ENCODE measurements at regions not wholly inside any gene's neighbourhood (a gene's known extent, or its start where the extent isn't known, plus 50 kb on each side); places are given as distances from the start of the nearest gene placed in this dataset.

GRCh38 chr5:93107805-93108520 is 473.1 kb downstream of the NR2F1-AS1 start:
- DNase-seq (ENCODE audit: low read depth, low spot score): no peak

GRCh38 chr5:93107141-93107540 is 473.9 kb downstream of the NR2F1-AS1 start:
- no peak for DNase-seq (ENCODE audit: low read depth, low spot score)

GRCh38 chr5:93101661-93102060 is 479.4 kb downstream of the NR2F1-AS1 start:
- DNase-seq (ENCODE audit: low read depth, low spot score): no peak

GRCh38 chr5:93100976-93101375 is 480.0 kb downstream of the NR2F1-AS1 start:
- peak; percentile 16 for DNase-seq (ENCODE audit: low read depth, low spot score)

- DNase-seq (ENCODE audit: low read depth, low spot score): peak; percentile 58
These were observed 480.6 kb downstream of the NR2F1-AS1 start for GRCh38 chr5:93100428-93100827.

- DNase-seq (ENCODE audit: low read depth, low spot score): no peak
These were observed 481.1 kb downstream of the NR2F1-AS1 start for GRCh38 chr5:93099902-93100347.

GRCh38 chr5:93096561-93096960 is 484.5 kb downstream of the NR2F1-AS1 start:
- DNase-seq (ENCODE audit: low read depth, low spot score): no peak

- DNase-seq (ENCODE audit: low read depth, low spot score): peak; percentile 63
These were observed 488.5 kb downstream of the NR2F1-AS1 start for GRCh38 chr5:93092349-93093105.

GRCh38 chr5:93090698-93091097 is 490.3 kb downstream of the NR2F1-AS1 start:
- DNase-seq (ENCODE audit: low read depth, low spot score): no peak

- peak; percentile 50 for DNase-seq (ENCODE audit: low read depth, low spot score)
These were observed 492.2 kb downstream of the NR2F1-AS1 start for GRCh38 chr5:93088592-93089389.

GRCh38 chr5:93087326-93087725 is 493.7 kb downstream of the NR2F1-AS1 start:
- DNase-seq (ENCODE audit: low read depth, low spot score): no peak

GRCh38 chr5:93082981-93083380 is 498.0 kb downstream of the NR2F1-AS1 start:
- no peak for DNase-seq (ENCODE audit: low read depth, low spot score)

GRCh38 chr5:93079046-93079445 is 502.0 kb downstream of the NR2F1-AS1 start:
- peak; percentile 35 for DNase-seq (ENCODE audit: low read depth, low spot score)

- peak; percentile 97 for DNase-seq (ENCODE audit: low read depth, low spot score)
These were observed 502.7 kb downstream of the NR2F1-AS1 start for GRCh38 chr5:93078082-93079038.

GRCh38 chr5:93076566-93076965 is 504.5 kb downstream of the NR2F1-AS1 start:
- no peak for DNase-seq (ENCODE audit: low read depth, low spot score)

GRCh38 chr5:93076096-93076495 is 504.9 kb downstream of the NR2F1-AS1 start:
- no peak for DNase-seq (ENCODE audit: low read depth, low spot score)

- no peak for DNase-seq (ENCODE audit: low read depth, low spot score)
These were observed 507.5 kb downstream of the NR2F1-AS1 start for GRCh38 chr5:93073547-93073946.

- no peak for DNase-seq (ENCODE audit: low read depth, low spot score)
These were observed 508.1 kb downstream of the NR2F1-AS1 start for GRCh38 chr5:93072831-93073459.

GRCh38 chr5:93071710-93072109 is 509.3 kb downstream of the NR2F1-AS1 start:
- no peak for DNase-seq (ENCODE audit: low read depth, low spot score)

- no peak for DNase-seq (ENCODE audit: low read depth, low spot score)
These were observed 510.1 kb downstream of the NR2F1-AS1 start for GRCh38 chr5:93070938-93071337.

GRCh38 chr5:93069276-93069675 is 511.7 kb downstream of the NR2F1-AS1 start:
- DNase-seq (ENCODE audit: low read depth, low spot score): no peak
